A673 (cell line): ENCODE measurements at regions not wholly inside any gene's neighbourhood (a gene's known extent, or its start where the extent isn't known, plus 50 kb on each side); places are given as distances from the start of the nearest gene placed in this dataset.

ENCODE experiments used
- EZH2 ChIP-seq: fragments of 200-600 bp; sonication (generic); IDR thresholded peaks from 2 replicates; pipeline ENCODE4 v1.6.1; 2017; ENCODE audit warnings: borderline replicate concordance, low read depth, mild to moderate bottlenecking, mixed read lengths, antibody characterized with exemption, low read length; ENCODE audit not compliant: poor library complexity, severe bottlenecking
- TF ChIP-seq, protein P1 (sequence below): fragments of 300-800, 200-600 bp; sonication (generic); conservative IDR thresholded peaks from 2 replicates; pipeline ENCODE4 v1.5.1; 2017; ENCODE audit warnings: low read depth, mild to moderate bottlenecking, antibody characterized with exemption, low read length, moderate library complexity, mixed read lengths

DNA sequence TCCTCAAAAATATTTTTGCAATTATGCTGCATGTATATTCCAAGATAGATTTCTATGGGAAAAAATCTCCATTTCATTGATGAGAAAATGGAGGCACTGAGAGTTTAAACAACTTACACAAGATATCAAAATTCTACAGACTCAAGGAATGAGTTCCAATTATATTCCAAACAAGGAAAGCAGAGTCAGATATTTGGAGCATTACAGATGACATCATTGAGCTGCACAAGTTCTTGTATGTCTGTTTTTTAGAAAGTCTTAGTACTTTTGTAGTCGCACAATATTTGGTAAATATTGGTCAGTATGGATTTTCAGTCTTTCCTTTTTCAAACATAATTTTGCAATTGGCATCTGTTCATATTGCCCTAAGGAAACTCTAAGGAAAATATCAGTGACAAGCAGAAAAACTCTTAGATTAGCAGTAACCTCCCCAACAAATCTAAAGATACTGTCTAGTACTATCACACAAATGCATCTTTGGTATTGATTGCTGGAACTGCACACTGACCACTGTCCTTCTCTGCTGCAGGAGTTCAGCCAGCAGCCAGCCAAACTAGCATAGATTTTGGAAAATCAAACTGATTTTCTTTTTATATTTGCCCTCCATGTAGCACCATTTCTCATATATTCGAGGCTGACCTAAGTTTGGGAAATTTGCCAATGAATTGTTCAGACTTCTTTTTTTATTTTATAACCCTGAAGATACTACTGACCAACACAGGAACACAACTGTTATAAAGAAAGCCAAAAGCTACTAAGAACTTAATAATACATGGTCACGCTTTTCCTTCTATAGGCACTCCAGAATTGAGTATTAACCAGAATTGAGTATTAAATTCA is 51.7 kb upstream of the TBX18 start:
- no peak for TF ChIP-seq EZH2
- TF ChIP-seq, protein P1, sequence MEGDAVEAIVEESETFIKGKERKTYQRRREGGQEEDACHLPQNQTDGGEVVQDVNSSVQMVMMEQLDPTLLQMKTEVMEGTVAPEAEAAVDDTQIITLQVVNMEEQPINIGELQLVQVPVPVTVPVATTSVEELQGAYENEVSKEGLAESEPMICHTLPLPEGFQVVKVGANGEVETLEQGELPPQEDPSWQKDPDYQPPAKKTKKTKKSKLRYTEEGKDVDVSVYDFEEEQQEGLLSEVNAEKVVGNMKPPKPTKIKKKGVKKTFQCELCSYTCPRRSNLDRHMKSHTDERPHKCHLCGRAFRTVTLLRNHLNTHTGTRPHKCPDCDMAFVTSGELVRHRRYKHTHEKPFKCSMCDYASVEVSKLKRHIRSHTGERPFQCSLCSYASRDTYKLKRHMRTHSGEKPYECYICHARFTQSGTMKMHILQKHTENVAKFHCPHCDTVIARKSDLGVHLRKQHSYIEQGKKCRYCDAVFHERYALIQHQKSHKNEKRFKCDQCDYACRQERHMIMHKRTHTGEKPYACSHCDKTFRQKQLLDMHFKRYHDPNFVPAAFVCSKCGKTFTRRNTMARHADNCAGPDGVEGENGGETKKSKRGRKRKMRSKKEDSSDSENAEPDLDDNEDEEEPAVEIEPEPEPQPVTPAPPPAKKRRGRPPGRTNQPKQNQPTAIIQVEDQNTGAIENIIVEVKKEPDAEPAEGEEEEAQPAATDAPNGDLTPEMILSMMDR = no peak
